NCI-H226 (cell line): ENCODE measurements at regions not wholly inside any gene's neighbourhood (a gene's known extent, or its start where the extent isn't known, plus 50 kb on each side); places are given as distances from the start of the nearest gene placed in this dataset.

Experiments used
- DNase-seq: peaks from one replicate; pipeline ENCODE4 v3.0.0-alpha.2; 2015

- no peak for DNase-seq
Observed at GRCh38 chr9:4921449-4921848, 63.6 kb upstream of the JAK2 start.

- no peak for DNase-seq
Observed at GRCh38 chr9:4922101-4922500, 63.0 kb upstream of the JAK2 start.

- DNase-seq: no peak
Observed at GRCh38 chr9:4922730-4923129, 62.3 kb upstream of the JAK2 start.

- no peak for DNase-seq
Observed at GRCh38 chr9:4923141-4923540, 61.9 kb upstream of the JAK2 start.

- no peak for DNase-seq
Observed at GRCh38 chr9:4923580-4924544, 61.2 kb upstream of the JAK2 start.

DNA sequence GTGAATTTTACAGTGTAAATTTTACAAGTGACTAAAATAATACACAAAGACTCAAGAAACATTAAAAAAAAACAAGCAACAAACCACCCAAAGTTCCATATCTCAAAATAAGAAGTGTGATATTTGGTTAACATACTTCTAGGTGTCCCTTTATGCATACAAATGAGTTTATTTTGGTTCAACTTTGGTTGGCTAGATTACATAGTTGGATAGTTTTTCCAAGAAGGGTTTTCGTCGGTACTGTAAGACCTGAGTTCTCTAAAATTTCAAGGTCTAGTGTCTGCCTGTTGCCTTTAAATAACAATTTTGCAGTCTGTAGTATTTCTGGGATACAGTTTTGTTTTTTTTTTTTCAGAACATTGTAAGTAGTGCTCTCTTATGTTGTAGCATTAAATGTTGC is 58.8 kb upstream of the JAK2 start:
- no peak for DNase-seq

DNA sequence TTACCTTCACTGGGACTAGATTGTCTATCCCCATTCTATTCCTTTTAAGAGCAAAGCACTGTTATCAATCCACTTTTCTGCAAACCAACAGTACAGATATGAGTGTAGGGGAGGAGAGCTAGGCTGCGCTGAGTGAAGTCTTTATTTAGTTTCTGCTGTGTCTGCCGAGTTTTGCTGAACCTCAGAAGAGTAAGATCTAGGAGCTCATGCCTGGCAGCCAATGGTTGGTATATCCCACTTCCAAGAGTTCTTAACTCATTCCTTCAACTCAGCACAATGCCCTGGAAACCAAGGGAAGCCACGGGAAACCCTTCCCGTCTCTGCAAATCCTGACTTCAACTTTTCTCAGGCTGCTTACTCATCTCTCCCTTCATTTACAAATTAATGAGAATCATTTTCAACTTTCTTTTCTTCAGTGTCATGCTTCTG is 58.0 kb upstream of the JAK2 start:
- DNase-seq: no peak

GRCh38 chr9:4927701-4928100 is 57.4 kb upstream of the JAK2 start:
- DNase-seq: no peak

GRCh38 chr9:4929917-4930316 is 55.2 kb upstream of the JAK2 start:
- DNase-seq: peak; percentile 45

- DNase-seq: no peak
Observed at GRCh38 chr9:4932681-4933080, 52.4 kb upstream of the JAK2 start.

- DNase-seq: peak; percentile 86
Observed at GRCh38 chr9:4933177-4933576, 51.9 kb upstream of the JAK2 start.

DNA sequence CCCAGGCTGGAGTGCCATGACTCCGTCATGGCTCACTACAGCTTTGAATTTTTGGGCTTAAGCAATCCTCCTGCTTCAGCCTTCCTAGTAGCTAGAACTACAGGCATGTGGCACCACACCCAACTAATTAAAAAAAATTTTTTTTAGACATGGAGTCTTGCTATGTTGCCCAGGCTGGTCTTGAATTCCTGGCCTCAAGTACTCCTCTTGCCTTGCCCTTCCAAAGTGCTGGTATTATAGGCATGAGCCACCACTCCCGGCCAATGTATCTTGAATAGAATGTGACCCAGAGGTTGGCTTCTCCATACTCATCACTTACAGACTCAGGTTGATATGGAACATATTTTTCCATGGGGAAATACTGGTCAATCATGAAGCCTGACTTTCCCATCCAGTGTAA is 51.2 kb upstream of the JAK2 start:
- DNase-seq: no peak

GRCh38 chr9:4935001-4935672 is 49.9 kb upstream of the JAK2 start:
- no peak for DNase-seq
